ENCODE measurements at regions not wholly inside any gene's neighbourhood (a gene's known extent, or its start where the extent isn't known, plus 50 kb on each side); places are given as distances from the start of the nearest gene placed in this dataset.

- Histone ChIP-seq H3K27ac (ENCODE audit: extremely low read length, insufficient read depth, low read length) (no peak overlapping the region), H3K9ac (ENCODE audit: insufficient read depth, low read depth, low read length) (no peak overlapping the region), H3K79me2 (ENCODE audit: insufficient read depth, low read length) (no peaks in the 10 kb centered on the region), H4K20me1 (ENCODE audit: insufficient read depth, low read length) (no peaks in the 10 kb centered on the region), H3K27me3 (ENCODE audit: control insufficient read depth in 1 of 2, insufficient read depth in 2 of 2, low read length in 2 of 2) (no peaks in the 10 kb centered on the region), H3K36me3 (replicated peaks in 1 of 2; ENCODE audit: control insufficient read depth in 1 of 2, insufficient read depth in 2 of 2, low read length in 2 of 2) (no peaks in the 10 kb centered on the region), H3K4me2 (ENCODE audit: low read depth, low read length) (no peak overlapping the region), H3K4me3 (replicated peaks in 1 of 3; ENCODE audit: insufficient read depth in 1 of 3, low read depth in 2 of 3, low read length in 3 of 3) (no peak overlapping the region), H3K4me1 (ENCODE audit: insufficient read depth, low read length) (no peaks in the 10 kb centered on the region), H3K9me3 (ENCODE audit: low read length) (peaks cover 28% of the 10 kb centered on the region), H2AFZ (ENCODE audit: low read length) (no peak overlapping the region)
- intact Hi-C loops (cut with micrococcal nuclease; ENCODE audit: unreplicated experiment), result no loop called here
- in situ Hi-C loops (cut with HindIII; ENCODE audit: extremely low pct_ligation_motif_present, low pct_unique_long_range_greater_than_20kb), result no loop called here
- BruUV-seq (replicated peaks), result no TSS peak
- FAIRE-seq (no peak), DNase-seq (ENCODE audit: low spot score) (no peak), ATAC-seq (no peak)
- 17% methylated on average over 4 of the region's 4 CpGs for WGBS (ENCODE audit: low lambda C conversion rate)
- POLR2A ChIA-PET, result no interaction called here
- TF ChIP-seq SALL2 (CRISPR knock-in tag; IDR thresholded peaks at IDR 0.05) (no peak), BCL3 (CRISPR knock-in tag; IDR thresholded peaks at IDR 0.05) (no peak), HHEX (CRISPR knock-in tag; IDR thresholded peaks at IDR 0.05) (no peak), ZSCAN30 (CRISPR knock-in tag; IDR thresholded peaks at IDR 0.05) (no peak), BORCS8-MEF2B (CRISPR knock-in tag; IDR thresholded peaks at IDR 0.05) (no peak), GATAD2A (CRISPR knock-in tag; IDR thresholded peaks at IDR 0.05) (no peak), SMAD1 (CRISPR knock-in tag; IDR thresholded peaks at IDR 0.05; ENCODE audit: borderline replicate concordance, low read depth) (no peak), ZNF383 (CRISPR knock-in tag; IDR thresholded peaks at IDR 0.05; ENCODE audit: borderline replicate concordance) (no peak), ZNF891 (CRISPR knock-in tag; IDR thresholded peaks at IDR 0.05) (no peak), MIER2 (CRISPR knock-in tag; IDR thresholded peaks at IDR 0.05) (no peak), HNRNPH1 (optimal IDR thresholded peaks at IDR 0.05; ENCODE audit: low read depth, low read length) (no peak), REST (IDR thresholded peaks at IDR 0.05; ENCODE audit: borderline replicate concordance in 1 of 2, low read depth in 1 of 2, low read length in 2 of 2) (no peak), ZNF333 (CRISPR knock-in tag; IDR thresholded peaks at IDR 0.05; ENCODE audit: borderline replicate concordance) (no peak), EZH2 (conservative IDR thresholded peaks at IDR 0.05; ENCODE audit: low read depth, low read length) (no peak), ZNF317 (CRISPR knock-in tag; IDR thresholded peaks at IDR 0.05) (no peak), JDP2 (CRISPR knock-in tag; IDR thresholded peaks at IDR 0.05; ENCODE audit: borderline replicate concordance) (no peak), MAFK (conservative IDR thresholded peaks at IDR 0.05 in 1 of 2, IDR thresholded peaks at IDR 0.05 in 1 of 2; ENCODE audit: low read length in 2 of 2) (no peak), PPARG (CRISPR knock-in tag; conservative IDR thresholded peaks at IDR 0.05) (no peak), IKZF5 (CRISPR knock-in tag; IDR thresholded peaks at IDR 0.05) (no peak)
- CTCF ChIA-PET (ENCODE audit: low intra/inter-chr PET ratio, low total read pairs), result no interaction called here
Measured at GRCh38 chr12:33724867-33725266, 285.2 kb upstream of the SYT10 start.

Measured in HepG2 (cell line).